ENCODE measurements at regions not wholly inside any gene's neighbourhood (a gene's known extent, or its start where the extent isn't known, plus 50 kb on each side); places are given as distances from the start of the nearest gene placed in this dataset.
"Not testable (repeated sequence)": the region's sequence is repeated elsewhere in the genome, so short reads cannot be mapped to it uniquely, and the experiment has no call there.

DNA sequence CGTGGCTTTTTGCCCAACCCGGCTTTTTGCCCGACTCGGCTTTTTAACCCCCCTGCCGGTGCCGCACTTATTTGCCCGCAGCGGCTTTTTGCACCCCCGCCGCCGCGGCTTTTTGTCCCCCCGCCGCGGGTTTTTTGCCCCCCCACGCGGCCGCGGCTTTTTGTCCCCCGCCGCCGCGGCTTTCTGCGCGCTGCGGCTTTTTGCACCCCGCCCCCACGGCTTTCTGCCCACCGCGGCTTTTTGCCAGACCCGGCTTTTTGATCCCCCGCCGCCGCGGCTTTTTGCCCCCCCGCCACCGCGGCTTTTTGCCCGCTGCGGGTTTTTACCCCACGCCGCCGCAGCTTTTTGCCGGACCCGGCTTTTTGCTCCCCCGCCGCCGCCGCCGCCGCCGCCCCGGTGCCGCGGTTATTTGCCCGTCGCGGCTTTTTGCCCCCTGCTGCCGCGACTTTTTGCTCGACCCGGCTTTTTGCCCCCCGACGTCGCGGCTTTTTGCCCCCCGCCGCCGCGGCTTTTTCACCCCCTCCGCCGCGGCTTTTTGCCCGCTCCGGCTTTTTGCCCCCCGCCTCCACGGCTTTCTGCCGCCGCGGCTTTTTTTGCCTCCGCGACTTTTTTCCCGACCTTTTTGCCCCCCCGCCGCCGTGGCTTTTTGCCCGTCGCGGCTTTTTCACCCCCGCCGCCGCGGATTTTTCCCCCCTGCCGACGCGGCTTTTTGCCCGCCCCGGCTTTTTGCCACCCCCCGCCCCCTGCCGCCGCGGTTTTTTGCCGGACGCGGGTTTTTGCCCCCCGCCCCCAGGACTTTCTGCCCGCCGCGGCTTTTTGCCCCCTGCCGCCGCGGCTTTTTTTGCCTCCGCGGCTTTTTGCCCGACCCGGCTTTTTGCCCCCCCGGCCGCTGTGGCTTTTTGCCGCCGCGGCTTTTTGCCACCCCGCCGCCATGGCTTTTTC is 2786.5 kb downstream of the RPIA start:
- TF ChIP-seq, protein P1, sequence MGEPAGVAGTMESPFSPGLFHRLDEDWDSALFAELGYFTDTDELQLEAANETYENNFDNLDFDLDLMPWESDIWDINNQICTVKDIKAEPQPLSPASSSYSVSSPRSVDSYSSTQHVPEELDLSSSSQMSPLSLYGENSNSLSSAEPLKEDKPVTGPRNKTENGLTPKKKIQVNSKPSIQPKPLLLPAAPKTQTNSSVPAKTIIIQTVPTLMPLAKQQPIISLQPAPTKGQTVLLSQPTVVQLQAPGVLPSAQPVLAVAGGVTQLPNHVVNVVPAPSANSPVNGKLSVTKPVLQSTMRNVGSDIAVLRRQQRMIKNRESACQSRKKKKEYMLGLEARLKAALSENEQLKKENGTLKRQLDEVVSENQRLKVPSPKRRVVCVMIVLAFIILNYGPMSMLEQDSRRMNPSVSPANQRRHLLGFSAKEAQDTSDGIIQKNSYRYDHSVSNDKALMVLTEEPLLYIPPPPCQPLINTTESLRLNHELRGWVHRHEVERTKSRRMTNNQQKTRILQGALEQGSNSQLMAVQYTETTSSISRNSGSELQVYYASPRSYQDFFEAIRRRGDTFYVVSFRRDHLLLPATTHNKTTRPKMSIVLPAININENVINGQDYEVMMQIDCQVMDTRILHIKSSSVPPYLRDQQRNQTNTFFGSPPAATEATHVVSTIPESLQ (CRISPR knock-in tag; IDR thresholded peaks at IDR 0.05), result no peak
- TF ChIP-seq CREB1 (CRISPR knock-in tag; IDR thresholded peaks at IDR 0.05) (no peak), ZNF263 (CRISPR knock-in tag; IDR thresholded peaks at IDR 0.05; ENCODE audit: low read depth) (no peak), TEAD1 (CRISPR knock-in tag; IDR thresholded peaks at IDR 0.05) (no peak), PRRX2 (CRISPR knock-in tag; IDR thresholded peaks at IDR 0.05) (no peak), ZNF671 (CRISPR knock-in tag; IDR thresholded peaks at IDR 0.05) (no peak), MYBL2 (CRISPR knock-in tag; IDR thresholded peaks at IDR 0.05) (no peak), TEAD4 (CRISPR knock-in tag; IDR thresholded peaks at IDR 0.05) (no peak)
- H3K27me3 Mint-ChIP-seq (ENCODE audit: low read depth), result peaks cover 36% of the 10 kb centered on the region
- ATAC-seq (no peak), DNase-seq (ENCODE audit: low spot score) (no peak)
- peaks cover 15% of the 10 kb centered on the region for H3K36me3 Mint-ChIP-seq
- peaks cover 15% of the 10 kb centered on the region for H3K9me3 Mint-ChIP-seq
- ChIA-PET POLR2A (no interaction called here), CTCF (no interaction called here)
- H3K27ac Mint-ChIP-seq, result no peak overlapping the region
- H3K4me3 Mint-ChIP-seq, result no peak overlapping the region
- no peaks in the 10 kb centered on the region for H3K4me1 Mint-ChIP-seq

DNA sequence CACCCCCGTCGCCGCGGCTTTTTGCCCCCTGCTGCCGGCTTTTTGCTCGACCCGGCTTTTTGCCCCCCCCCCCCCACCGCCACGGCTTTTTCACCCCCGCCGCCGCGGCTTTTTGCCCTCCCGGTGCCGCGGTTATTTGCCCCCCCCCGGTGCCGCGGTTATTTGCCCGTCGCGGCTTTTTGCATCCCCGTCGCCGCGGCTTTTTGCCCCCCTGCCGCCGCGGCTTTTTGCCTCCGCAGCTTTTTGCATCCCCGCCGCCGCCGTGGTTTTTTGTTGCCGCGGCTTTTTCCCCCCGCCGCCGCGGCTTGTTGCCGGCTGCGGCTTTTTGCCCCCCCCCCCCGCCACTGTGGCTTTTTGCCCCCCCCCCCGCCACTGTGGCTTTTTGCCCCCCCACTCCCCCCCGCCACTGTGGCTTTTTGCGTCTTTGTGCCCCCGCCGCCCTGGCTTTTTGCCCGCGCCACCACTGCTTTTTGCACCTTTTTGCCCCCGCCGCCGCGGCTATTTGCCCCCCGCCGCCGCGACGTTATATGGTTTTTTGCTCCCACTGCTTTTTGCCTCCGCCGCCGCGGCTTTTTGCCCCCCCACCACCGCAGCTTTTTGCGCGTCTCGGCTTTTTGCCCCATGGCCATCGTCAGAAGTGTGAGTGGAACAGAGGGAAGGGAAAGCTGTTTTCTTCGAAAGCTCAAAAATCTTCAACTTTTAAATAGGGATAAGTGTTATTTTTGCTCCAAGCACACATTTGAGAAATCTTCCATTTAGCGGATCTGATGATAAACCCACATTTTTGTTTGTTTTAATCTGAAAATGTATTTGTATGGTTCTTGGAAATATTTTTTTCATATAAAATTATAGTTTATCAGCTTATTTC is 2787.6 kb downstream of the RPIA start:
- H3K4me1 Mint-ChIP-seq; POLR2A ChIA-PET; DNase-seq (ENCODE audit: low spot score); ATAC-seq; H3K27ac Mint-ChIP-seq: not testable (repeated sequence)
- H3K9me3 Mint-ChIP-seq, result peaks cover 15% of the 10 kb centered on the region
- CTCF ChIA-PET, result interaction anchor here (0.9 kb wide), 1 partner anchor 1156 kb away, joined by 4 read pairs; no protein-coding TSS in a partner anchor
- peak overlapping the region; percentile 56 for H3K4me3 Mint-ChIP-seq
- H3K36me3 Mint-ChIP-seq, result peaks cover 15% of the 10 kb centered on the region
- H3K27me3 Mint-ChIP-seq (ENCODE audit: low read depth), result peaks cover 34% of the 10 kb centered on the region

- DNase-seq (ENCODE audit: low spot score); H3K27me3 Mint-ChIP-seq (ENCODE audit: low read depth); H3K4me3 Mint-ChIP-seq: not testable (repeated sequence)
Measured at GRCh38 chr2:91485226-91485625, 2793.8 kb downstream of the RPIA start.

GRCh38 chr2:91497129-91498064 is 2805.9 kb downstream of the RPIA start:
- not testable (repeated sequence) for H3K9me3 Mint-ChIP-seq
- peaks cover 13% of the 10 kb centered on the region for H3K36me3 Mint-ChIP-seq

More at GRCh38 chr2:91485226-91485625, 2793.8 kb downstream of the RPIA start:
- H3K4me1 Mint-ChIP-seq, H3K36me3 Mint-ChIP-seq, ATAC-seq, H3K9me3 Mint-ChIP-seq, POLR2A ChIA-PET, H3K27ac Mint-ChIP-seq, CTCF ChIA-PET: not testable (repeated sequence)

GRCh38 chr2:91498065-91498449 is 2806.6 kb downstream of the RPIA start:
- H3K27ac Mint-ChIP-seq; H3K4me1 Mint-ChIP-seq; H3K9me3 Mint-ChIP-seq; H3K27me3 Mint-ChIP-seq (ENCODE audit: low read depth); ATAC-seq; DNase-seq (ENCODE audit: low spot score); H3K4me3 Mint-ChIP-seq; POLR2A ChIA-PET; CTCF ChIA-PET: not testable (repeated sequence)
- peaks cover 16% of the 10 kb centered on the region for H3K36me3 Mint-ChIP-seq

More at GRCh38 chr2:91497129-91498064, 2805.9 kb downstream of the RPIA start:
- H3K27me3 Mint-ChIP-seq (ENCODE audit: low read depth); DNase-seq (ENCODE audit: low spot score); CTCF ChIA-PET; H3K4me1 Mint-ChIP-seq; H3K4me3 Mint-ChIP-seq; POLR2A ChIA-PET; H3K27ac Mint-ChIP-seq: not testable (repeated sequence)
- 0 out of 2 replicates have a peak, but pooled peaks have one; percentile 20 for ATAC-seq

- H3K9me3 Mint-ChIP-seq; H3K27ac Mint-ChIP-seq; H3K4me1 Mint-ChIP-seq; H3K27me3 Mint-ChIP-seq (ENCODE audit: low read depth); CTCF ChIA-PET; DNase-seq (ENCODE audit: low spot score); POLR2A ChIA-PET; ATAC-seq; H3K4me3 Mint-ChIP-seq: not testable (repeated sequence)
- H3K36me3 Mint-ChIP-seq, result peaks cover 16% of the 10 kb centered on the region
Measured at GRCh38 chr2:91498513-91499250, 2807.2 kb downstream of the RPIA start.

- CTCF ChIA-PET; ATAC-seq; H3K4me3 Mint-ChIP-seq; H3K4me1 Mint-ChIP-seq; DNase-seq (ENCODE audit: low spot score); H3K27ac Mint-ChIP-seq; H3K27me3 Mint-ChIP-seq (ENCODE audit: low read depth); H3K9me3 Mint-ChIP-seq; POLR2A ChIA-PET: not testable (repeated sequence)
- peaks cover 16% of the 10 kb centered on the region for H3K36me3 Mint-ChIP-seq
Measured at GRCh38 chr2:91499431-91500050, 2808.1 kb downstream of the RPIA start.

Measured in WTC11 (cell line).